Nephron (organoid): ENCODE measurements at regions not wholly inside any gene's neighbourhood (a gene's known extent, or its start where the extent isn't known, plus 50 kb on each side); places are given as distances from the start of the nearest gene placed in this dataset.
A peak's percentile ranks its signal among the peaks of the same experiment; 100 is the strongest.

Experiments
- H3K27ac Mint-ChIP-seq, 3 experiments: 2 replicates each; pipeline ENCODE4 v1.8.0; 2020; ENCODE audit warnings: mixed read lengths in 3 of 3, mild to moderate bottlenecking in 2 of 3, moderate library complexity in 1 of 3
- H3K27me3 Mint-ChIP-seq: 2 replicates; pipeline ENCODE4 v1.8.0; 2021; ENCODE audit warnings: low read depth, mild to moderate bottlenecking, moderate library complexity, mixed read lengths
- H3K36me3 Mint-ChIP-seq: 2 replicates; pipeline ENCODE4 v1.8.0; 2020; ENCODE audit warnings: low read depth, mixed read lengths
- H3K4me1 Mint-ChIP-seq: 2 replicates; pipeline ENCODE4 v1.8.0; 2020; ENCODE audit warnings: mixed read lengths
- H3K4me3 Mint-ChIP-seq, 3 experiments: 2 replicates each; pipeline ENCODE4 v1.8.0; 2020; ENCODE audit warnings: mild to moderate bottlenecking in 3 of 3, mixed read lengths in 3 of 3, moderate library complexity in 2 of 3
- H3K9me3 Mint-ChIP-seq: 2 replicates; pipeline ENCODE4 v1.8.0; 2020; ENCODE audit warnings: mixed read lengths
- CTCF ChIP-seq, 3 experiments: fragments of 200-600 bp; sonication (generic); IDR thresholded peaks; one replicate each; pipeline ENCODE4 v1.5.0; 2021; ENCODE audit warnings: antibody characterized with exemption in 3 of 3; ENCODE audit not compliant: unreplicated experiment in 3 of 3

GRCh38 chr6:111997078-111997852, 56.6 kb upstream of the CCN6 start:
- Mint-ChIP-seq H3K4me1 (peaks cover 21% of the 10 kb centered on the region), H3K4me3 (peak overlapping the region; percentile 24 to 64 (median 32)), H3K9me3 (no peaks in the 10 kb centered on the region), H3K27me3 (no peaks in the 10 kb centered on the region), H3K27ac (peak overlapping the region; percentile 17 to 49 (median 42)), H3K36me3 (no peaks in the 10 kb centered on the region)
- peak; percentile 87 to 92 (median 91) for TF ChIP-seq CTCF (IDR thresholded peaks at IDR 0.05; ENCODE audit: unreplicated experiment in 3 of 3)

GRCh38 chr6:111997853-111998208, 56.1 kb upstream of the CCN6 start:
- H3K36me3 Mint-ChIP-seq, result no peaks in the 10 kb centered on the region
- peak overlapping the region in 2 of 3 experiments; percentile 18 to 32 for H3K4me3 Mint-ChIP-seq
- H3K9me3 Mint-ChIP-seq, result no peaks in the 10 kb centered on the region
- no peak for TF ChIP-seq CTCF (IDR thresholded peaks at IDR 0.05; ENCODE audit: unreplicated experiment in 3 of 3)
- H3K4me1 Mint-ChIP-seq, result peaks cover 21% of the 10 kb centered on the region
- no peaks in the 10 kb centered on the region for H3K27me3 Mint-ChIP-seq
- H3K27ac Mint-ChIP-seq, result peak overlapping the region in 2 of 3 experiments; percentile 17 to 49

- TF ChIP-seq CTCF (IDR thresholded peaks at IDR 0.05; ENCODE audit: unreplicated experiment in 3 of 3), result no peak
- Mint-ChIP-seq H3K27me3 (no peaks in the 10 kb centered on the region), H3K36me3 (no peaks in the 10 kb centered on the region), H3K4me3 (no peak overlapping the region), H3K4me1 (peaks cover 12% of the 10 kb centered on the region), H3K9me3 (no peaks in the 10 kb centered on the region), H3K27ac (no peak overlapping the region)
Observed at GRCh38 chr6:112002307-112002706, 51.6 kb upstream of the CCN6 start.
